Parathyroid adenoma (tissue), 2 donors: ENCODE measurements at regions not wholly inside any gene's neighbourhood (a gene's known extent, or its start where the extent isn't known, plus 50 kb on each side); places are given as distances from the start of the nearest gene placed in this dataset.
"Not testable (repeated sequence)": the region's sequence is repeated elsewhere in the genome, so short reads cannot be mapped to it uniquely, and the experiment has no call there.

Experiments
- H2AFZ ChIP-seq: fragments of 300-600 bp; sonication (generic); one replicate; pipeline ENCODE4 v1.7.0; 2017; ENCODE audit warnings: antibody characterized with exemption, mild to moderate bottlenecking
- H3K27ac ChIP-seq: fragments of 300-600 bp; sonication (generic); one replicate; pipeline ENCODE4 v1.7.0; 2017
- H3K27me3 ChIP-seq: fragments of 300-600 bp; sonication (generic); one replicate; pipeline ENCODE4 v1.7.0; 2017; ENCODE audit warnings: low read length; ENCODE audit not compliant: control insufficient read depth, insufficient read depth
- H3K36me3 ChIP-seq: fragments of 300-600 bp; sonication (generic); one replicate; pipeline ENCODE4 v1.7.0; 2017; ENCODE audit warnings: low read length; ENCODE audit not compliant: control insufficient read depth, insufficient read depth
- H3K4me1 ChIP-seq: fragments of 300-600 bp; sonication (generic); one replicate; pipeline ENCODE4 v1.7.0; 2017; ENCODE audit warnings: control low read depth
- H3K4me2 ChIP-seq: fragments of 300-600 bp; sonication (generic); one replicate; pipeline ENCODE4 v1.7.0; 2017; ENCODE audit warnings: low read length
- H3K4me3 ChIP-seq: fragments of 300-600 bp; sonication (generic); one replicate; pipeline ENCODE4 v1.7.0; 2017; ENCODE audit warnings: low read depth, low read length
- H3K79me2 ChIP-seq: fragments of 300-600 bp; sonication (generic); one replicate; pipeline ENCODE4 v1.7.0; 2017; ENCODE audit warnings: control low read depth
- H3K9ac ChIP-seq: fragments of 300-600 bp; sonication (generic); one replicate; pipeline ENCODE4 v1.7.0; 2017; ENCODE audit warnings: mild to moderate bottlenecking
- H3K9me3 ChIP-seq: fragments of 300-600 bp; sonication (generic); one replicate; pipeline ENCODE4 v1.7.0; 2017; ENCODE audit warnings: low read length; ENCODE audit not compliant: control insufficient read depth
- TF ChIP-seq, protein P1 (sequence below): fragments of 300-600 bp; sonication (generic); IDR thresholded peaks from one replicate; pipeline ENCODE4 v1.7.0; 2017; ENCODE audit warnings: antibody characterized with exemption, mild to moderate bottlenecking
- donor health status: primary hyperparathyroidism.

DNA sequence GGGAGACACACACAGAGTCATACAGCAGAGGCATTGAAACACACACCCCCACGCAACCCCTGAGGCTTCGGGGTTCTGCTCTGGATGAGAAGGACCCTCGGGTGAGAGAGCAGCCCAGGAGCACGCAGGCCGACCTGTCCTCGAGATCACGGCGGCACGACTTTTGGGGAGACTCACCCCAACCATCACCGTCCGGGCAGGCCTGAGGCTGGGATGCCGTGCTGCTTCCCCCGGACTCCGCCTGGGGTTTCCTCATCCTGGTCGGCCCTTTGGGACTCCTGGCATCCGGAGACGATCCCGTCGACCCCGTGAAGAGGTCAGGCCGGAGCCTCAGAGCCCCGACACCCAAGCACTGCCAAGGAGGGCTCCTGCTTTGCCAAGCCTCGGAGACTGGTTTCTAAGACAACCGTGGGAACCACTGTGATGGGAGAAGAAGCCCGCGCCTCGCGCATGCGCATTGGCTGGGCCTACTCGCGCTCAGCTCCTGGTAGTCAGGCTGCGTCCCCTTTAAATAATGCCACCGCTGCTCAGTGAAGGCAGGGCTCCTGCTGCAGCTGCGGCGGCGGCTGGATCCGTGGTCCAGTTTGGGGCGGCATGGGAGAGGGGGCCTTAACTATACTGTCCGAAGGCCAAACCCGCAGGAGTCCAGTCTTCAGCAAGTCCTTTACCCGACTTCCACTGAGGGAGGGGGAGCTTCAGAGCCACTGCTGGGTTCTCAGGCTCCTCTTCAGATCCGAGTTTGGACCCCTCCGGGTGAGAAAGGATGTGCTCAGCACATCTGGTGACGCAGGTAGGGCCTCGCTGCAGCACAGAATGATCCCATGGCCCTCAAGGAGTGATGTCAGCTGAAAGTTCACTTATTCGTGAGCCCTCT, 171.4 kb upstream of the ZNF337 start:
- H3K4me1 ChIP-seq: peaks cover 11% of the 10 kb centered on the region
- TF ChIP-seq, protein P1, sequence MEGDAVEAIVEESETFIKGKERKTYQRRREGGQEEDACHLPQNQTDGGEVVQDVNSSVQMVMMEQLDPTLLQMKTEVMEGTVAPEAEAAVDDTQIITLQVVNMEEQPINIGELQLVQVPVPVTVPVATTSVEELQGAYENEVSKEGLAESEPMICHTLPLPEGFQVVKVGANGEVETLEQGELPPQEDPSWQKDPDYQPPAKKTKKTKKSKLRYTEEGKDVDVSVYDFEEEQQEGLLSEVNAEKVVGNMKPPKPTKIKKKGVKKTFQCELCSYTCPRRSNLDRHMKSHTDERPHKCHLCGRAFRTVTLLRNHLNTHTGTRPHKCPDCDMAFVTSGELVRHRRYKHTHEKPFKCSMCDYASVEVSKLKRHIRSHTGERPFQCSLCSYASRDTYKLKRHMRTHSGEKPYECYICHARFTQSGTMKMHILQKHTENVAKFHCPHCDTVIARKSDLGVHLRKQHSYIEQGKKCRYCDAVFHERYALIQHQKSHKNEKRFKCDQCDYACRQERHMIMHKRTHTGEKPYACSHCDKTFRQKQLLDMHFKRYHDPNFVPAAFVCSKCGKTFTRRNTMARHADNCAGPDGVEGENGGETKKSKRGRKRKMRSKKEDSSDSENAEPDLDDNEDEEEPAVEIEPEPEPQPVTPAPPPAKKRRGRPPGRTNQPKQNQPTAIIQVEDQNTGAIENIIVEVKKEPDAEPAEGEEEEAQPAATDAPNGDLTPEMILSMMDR: no peak
- H3K9ac ChIP-seq: no peak overlapping the region
- no peaks in the 10 kb centered on the region for H3K27me3 ChIP-seq
- no peaks in the 10 kb centered on the region for H3K79me2 ChIP-seq
- H3K4me2 ChIP-seq: peak overlapping the region; percentile 89
- H3K9me3 ChIP-seq: no peaks in the 10 kb centered on the region
- H3K4me3 ChIP-seq: peak overlapping the region; percentile 45
- H2AFZ ChIP-seq: peak overlapping the region; percentile 68
- H3K36me3 ChIP-seq: no peaks in the 10 kb centered on the region
- H3K27ac ChIP-seq: no peak overlapping the region

DNA sequence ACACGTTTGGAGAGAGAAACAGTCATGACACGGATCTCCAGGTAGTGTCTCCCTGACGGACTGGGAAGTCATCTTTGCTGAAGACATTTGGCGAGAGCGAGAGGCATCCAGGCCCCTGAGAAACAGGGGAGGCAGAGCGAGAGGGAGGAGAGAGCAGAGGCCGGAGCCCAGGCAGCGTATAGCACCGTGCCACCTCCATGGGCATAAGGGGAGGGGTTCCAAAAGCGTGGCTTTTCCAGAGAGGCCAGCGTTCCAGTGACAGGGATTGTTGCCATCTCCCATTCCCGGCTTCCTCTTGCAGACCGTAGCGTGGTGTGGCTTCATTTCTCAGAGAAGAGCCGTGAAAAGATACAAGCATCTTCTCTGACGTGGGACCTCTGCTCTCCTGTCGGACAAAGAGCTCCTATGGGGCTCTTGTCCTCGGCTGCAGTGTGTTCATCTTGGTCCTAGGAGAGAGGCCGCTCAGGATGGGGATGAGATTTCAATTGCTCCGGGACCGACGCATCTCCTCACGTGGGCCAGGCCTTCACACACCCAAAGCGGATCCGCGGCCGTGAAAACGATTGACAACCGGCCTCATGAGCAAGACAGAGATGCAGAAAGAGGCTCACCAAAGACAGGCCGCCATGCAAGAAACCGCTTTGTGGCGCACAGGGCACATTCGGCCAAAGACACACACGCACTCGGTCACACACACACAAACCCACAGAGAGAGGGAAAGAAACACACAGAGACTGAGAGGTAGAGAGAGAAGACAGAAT, 170.5 kb upstream of the ZNF337 start:
- not testable (repeated sequence) for H3K9ac ChIP-seq

DNA sequence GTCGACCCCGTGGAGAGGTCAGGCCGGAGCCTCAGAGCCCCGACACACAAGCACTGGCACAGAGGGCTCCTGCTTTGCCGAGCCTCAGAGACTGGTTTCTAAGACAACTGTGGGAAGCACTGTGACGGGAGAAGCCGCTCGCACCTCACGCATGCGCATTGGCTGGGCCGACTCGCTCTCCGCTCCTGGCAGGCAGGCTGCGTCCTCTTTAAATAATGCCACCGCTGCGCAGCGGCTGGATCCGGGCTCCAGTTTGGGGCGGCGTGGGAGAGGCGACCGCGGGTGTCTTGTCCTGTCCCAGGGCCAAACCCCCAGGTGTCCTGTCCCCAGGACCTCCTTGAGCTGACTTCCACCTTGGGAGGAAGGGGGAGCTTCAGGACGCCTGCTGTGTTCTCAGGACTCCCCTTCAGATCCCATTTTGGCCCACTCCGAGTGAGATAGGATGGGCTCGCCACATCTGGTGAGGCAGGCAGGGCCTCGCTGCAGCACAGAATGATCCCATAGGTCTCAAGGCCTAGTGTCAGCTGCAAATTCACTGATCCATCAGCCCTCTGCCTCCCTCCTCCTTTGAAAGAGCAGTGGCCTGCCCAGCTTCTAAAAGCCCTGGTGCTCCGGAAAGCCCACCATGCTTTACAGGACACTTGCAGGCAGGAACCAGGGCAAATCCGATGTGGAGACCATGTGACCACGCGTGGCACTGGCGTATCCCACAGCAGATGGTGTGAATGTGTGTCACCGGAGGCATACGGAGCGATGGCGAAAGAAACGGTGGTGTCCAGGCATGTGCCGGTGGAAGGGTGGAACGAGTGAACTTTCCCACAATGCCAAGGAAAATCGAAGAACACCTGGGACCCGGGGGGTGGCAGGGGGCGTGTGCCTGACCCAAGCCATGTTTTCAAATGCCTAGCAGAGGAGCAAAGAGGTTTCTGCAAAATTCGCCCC, 169.3 kb upstream of the ZNF337 start:
- Histone ChIP-seq H2AFZ (peak overlapping the region; percentile 92), H3K9ac (no peak overlapping the region), H3K4me3 (peak overlapping the region; percentile 52), H3K79me2 (no peaks in the 10 kb centered on the region), H3K4me1 (peaks cover 13% of the 10 kb centered on the region), H3K4me2 (peak overlapping the region; percentile 75), H3K27me3 (no peaks in the 10 kb centered on the region), H3K27ac (no peak overlapping the region), H3K9me3 (no peaks in the 10 kb centered on the region), H3K36me3 (no peaks in the 10 kb centered on the region)
- TF ChIP-seq, protein P1: no peak

More for the DNA sequence above, 170.5 kb upstream of the ZNF337 start:
- H3K4me2 ChIP-seq, H3K27me3 ChIP-seq, H3K36me3 ChIP-seq, H2AFZ ChIP-seq, H3K79me2 ChIP-seq, H3K9me3 ChIP-seq, H3K27ac ChIP-seq, H3K4me3 ChIP-seq: not testable (repeated sequence)
- peaks cover 13% of the 10 kb centered on the region for H3K4me1 ChIP-seq

- H3K4me1 ChIP-seq: peaks cover 13% of the 10 kb centered on the region
- not testable (repeated sequence) for H3K27me3 ChIP-seq, H3K9ac ChIP-seq, H3K79me2 ChIP-seq, H3K36me3 ChIP-seq, H3K27ac ChIP-seq, H3K9me3 ChIP-seq
- peak overlapping the region; percentile 75 for H3K4me2 ChIP-seq
- peak overlapping the region; percentile 92 for H2AFZ ChIP-seq
- peak overlapping the region; percentile 52 for H3K4me3 ChIP-seq
Observed at GRCh38 chr20:25864963-25865714, 168.5 kb upstream of the ZNF337 start.

- H3K79me2 ChIP-seq: peaks cover 2% of the 10 kb centered on the region
- TF ChIP-seq, protein P1: no peak
- no peaks in the 10 kb centered on the region for H3K36me3 ChIP-seq
- no peak overlapping the region for H2AFZ ChIP-seq
- no peaks in the 10 kb centered on the region for H3K9me3 ChIP-seq
- H3K4me3 ChIP-seq: no peak overlapping the region
- no peaks in the 10 kb centered on the region for H3K27me3 ChIP-seq
- H3K27ac ChIP-seq: no peak overlapping the region
- H3K4me1 ChIP-seq: peaks cover 13% of the 10 kb centered on the region
- H3K9ac ChIP-seq: no peak overlapping the region
- no peak overlapping the region for H3K4me2 ChIP-seq
Observed at GRCh38 chr20:25864326-25864962, 167.8 kb upstream of the ZNF337 start.
